Neural progenitor cell (in vitro differentiated cells): ENCODE measurements at regions not wholly inside any gene's neighbourhood (a gene's known extent, or its start where the extent isn't known, plus 50 kb on each side); places are given as distances from the start of the nearest gene placed in this dataset.

Experiments
- CTCF ChIP-seq: fragments of 200-600 bp; sonication (generic); IDR thresholded peaks from 2 replicates; pipeline ENCODE4 v1.5.1; 2017; ENCODE audit warnings: antibody characterized with exemption, mild to moderate bottlenecking
- EZH2phosphoT487 ChIP-seq: fragments of 200-600 bp; sonication (generic); IDR thresholded peaks from 2 replicates; pipeline ENCODE4 v1.6.1; 2017; ENCODE audit warnings: antibody characterized with exemption

- TF ChIP-seq CTCF (no peak), EZH2phosphoT487 (no peak)
Observed at GRCh38 chr7:63029207-63029522, 969.5 kb upstream of the ZNF722 start.
